ENCODE measurements at regions not wholly inside any gene's neighbourhood (a gene's known extent, or its start where the extent isn't known, plus 50 kb on each side); places are given as distances from the start of the nearest gene placed in this dataset.

- Histone ChIP-seq H2BK120ac (ENCODE audit: low read depth, low read length) (no peak overlapping the region), H3K36me3 (ENCODE audit: control insufficient read depth, insufficient read depth, low read length) (no peaks in the 10 kb centered on the region), H2AFZ (replicated peaks; ENCODE audit: low read length, poor library complexity) (no peak overlapping the region), H2AK5ac (ENCODE audit: low read depth, low read length) (no peak overlapping the region), H2AK9ac (replicated peaks; ENCODE audit: low read depth, low read length, poor library complexity) (no peak overlapping the region), H3K4me1 (ENCODE audit: control insufficient read depth, insufficient read depth, low read length) (no peaks in the 10 kb centered on the region), H3K4me3 (ENCODE audit: insufficient read depth, low read depth, low read length) (no peak overlapping the region), H3K27me3 (ENCODE audit: control insufficient read depth, insufficient read depth, low read length) (no peaks in the 10 kb centered on the region), H3K23ac (ENCODE audit: low read depth, low read length) (no peak overlapping the region), H2BK5ac (ENCODE audit: low read depth, low read length, poor library complexity, severe bottlenecking) (no peak overlapping the region), H3K14ac (replicated peaks; ENCODE audit: low read depth, low read length) (no peak overlapping the region), H3K9me3 (ENCODE audit: control insufficient read depth, insufficient read depth, low read length) (no peaks in the 10 kb centered on the region), H4K20me1 (ENCODE audit: insufficient read depth, low read length) (no peaks in the 10 kb centered on the region), H3K18ac (ENCODE audit: low read depth, low read length) (no peak overlapping the region), H4K91ac (ENCODE audit: insufficient read depth, low read depth, low read length) (no peak overlapping the region), H2BK20ac (ENCODE audit: low read depth, low read length) (no peak overlapping the region), H3K4me2 (ENCODE audit: low read depth, low read length) (no peak overlapping the region), H3K9me1 (ENCODE audit: insufficient read depth, low read length) (no peaks in the 10 kb centered on the region), H3K9ac (ENCODE audit: low read depth, low read length) (no peak overlapping the region), H3K4ac (ENCODE audit: low read depth, low read length) (no peak overlapping the region), H3K27ac (ENCODE audit: insufficient read depth, low read length) (no peak overlapping the region), H3K79me1 (ENCODE audit: low read depth in 1 of 2, low read length in 2 of 2) (no peaks in the 10 kb centered on the region), H4K5ac (ENCODE audit: low read depth, low read length) (no peak overlapping the region), H3K56ac (ENCODE audit: extremely low read depth, insufficient read depth, low read length) (no peak overlapping the region), H2BK15ac (ENCODE audit: low read depth, low read length) (no peak overlapping the region), H4K8ac (ENCODE audit: low read depth in 2 of 2, low read length in 2 of 2) (no peak overlapping the region)
- DNase-seq (peak; percentile 85), ATAC-seq (ENCODE audit: low read depth) (no peak; the same call in 1 of the 2 replicates)
- intact Hi-C loops (cut with micrococcal nuclease), result no loop called here
- dilution Hi-C loops (cut with HindIII; ENCODE audit: low sequenced_read_pairs, unreplicated experiment), result no loop called here
- in situ Hi-C loops (cut with MboI; ENCODE audit: low sequenced_read_pairs), result no loop called here
- no TSS peak for BruUV-seq (replicated peaks)
- POLR2A ChIA-PET (ENCODE audit: unreplicated experiment), result no interaction called here
- no CpG with 5 or more reads among the region's 5 CpGs for WGBS, 2 experiments (ENCODE audit: extremely low coverage in 2 of 2, insufficient read length in 1 of 2)
- CTCF ChIA-PET, result no interaction called here
- no peak for TF ChIP-seq CHD1 (IDR thresholded peaks at IDR 0.05; ENCODE audit: low read depth, low read length)
- peak; percentile 60; the same call in 1 of the 2 replicates for TF ChIP-seq MAFK (IDR thresholded peaks at IDR 0.05; ENCODE audit: low read depth, low read length)
- TF ChIP-seq NFE2L2 (IDR thresholded peaks at IDR 0.05; ENCODE audit: low read depth, low read length), result no peak
- TF ChIP-seq FOS (IDR thresholded peaks at IDR 0.05; ENCODE audit: low read depth, low read length), result peak; percentile 53; the same call in 1 of the 2 replicates
Measured at GRCh38 chr4:180380733-180381132, 1862.5 kb upstream of the TENM3 start.

Measured in IMR-90 (cell line).